HL-60 (cell line): ENCODE measurements at regions not wholly inside any gene's neighbourhood (a gene's known extent, or its start where the extent isn't known, plus 50 kb on each side); places are given as distances from the start of the nearest gene placed in this dataset.

Source experiments
- CTCF ChIP-seq: IDR thresholded peaks from one replicate; pipeline ENCODE4 v1.5.1; 2011; ENCODE audit warnings: low read length, control low read depth, inconsistent platforms; ENCODE audit not compliant: insufficient read depth
- POLR2AphosphoS5 ChIP-seq: IDR thresholded peaks from 2 replicates; pipeline ENCODE4 v1.6.1; 2012; ENCODE audit warnings: low read depth

- TF ChIP-seq CTCF (no peak), POLR2AphosphoS5 (no peak)
Observed at GRCh38 chr9:21585756-21586752, 103.9 kb upstream of the IFNE start.
